HG03060 (cell line): ENCODE measurements at regions not wholly inside any gene's neighbourhood (a gene's known extent, or its start where the extent isn't known, plus 50 kb on each side); places are given as distances from the start of the nearest gene placed in this dataset.

Source experiments
- ATAC-seq: cut with Tn5 transposase; IDR thresholded peaks from one replicate; pipeline ENCODE4 v1.9.1; 2021; ENCODE audit warnings: low read depth, moderate number of reproducible peaks; ENCODE audit not compliant: unreplicated experiment

DNA sequence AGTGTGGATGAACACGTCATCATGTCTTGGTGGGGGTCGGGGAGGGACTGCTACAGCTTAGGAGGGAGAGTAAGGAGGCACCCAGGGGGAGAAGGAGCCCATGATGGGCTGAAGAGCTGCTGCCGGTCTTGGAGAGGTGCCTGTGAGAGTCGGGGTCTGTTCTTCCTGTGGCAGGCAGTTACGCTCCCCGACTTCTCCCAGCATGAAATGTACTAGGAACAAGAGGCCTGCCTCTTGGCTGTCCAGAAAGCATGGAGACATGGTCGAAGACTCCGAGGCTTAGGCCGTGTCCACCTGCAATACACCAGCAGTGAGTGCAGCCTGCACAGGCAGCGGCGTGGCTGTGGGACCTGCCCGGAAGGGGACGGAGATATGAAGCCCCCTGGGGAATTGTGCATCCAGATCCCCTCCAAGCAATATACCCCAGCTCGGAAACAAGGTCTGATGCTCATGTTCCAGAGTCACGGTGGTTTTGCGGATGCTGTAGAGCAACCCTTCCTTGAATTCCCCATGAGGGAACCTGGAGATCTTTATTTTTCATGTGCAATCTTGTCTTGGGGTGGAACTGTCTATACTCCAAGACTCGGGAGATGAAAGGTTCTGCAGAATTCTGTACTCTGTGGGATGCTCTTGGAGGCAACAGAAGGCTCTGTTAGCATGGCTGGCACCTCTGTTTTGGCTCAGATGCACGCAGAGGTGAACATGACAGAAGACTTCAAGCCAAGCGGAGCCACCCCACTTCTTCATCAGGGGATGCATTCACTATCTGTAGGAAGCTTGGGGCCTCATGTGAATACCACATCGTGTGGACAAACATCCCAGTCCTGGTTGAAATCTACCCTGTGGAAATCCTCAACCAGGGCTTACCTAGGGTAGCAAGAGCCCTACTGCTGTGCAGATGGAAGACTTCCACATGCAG is 374.9 kb upstream of the IRX4 start:
- ATAC-seq = no peak

GRCh38 chr5:2256691-2257280 is 374.1 kb upstream of the IRX4 start:
- ATAC-seq = no peak

GRCh38 chr5:2255915-2256690 is 373.4 kb upstream of the IRX4 start:
- no peak for ATAC-seq

DNA sequence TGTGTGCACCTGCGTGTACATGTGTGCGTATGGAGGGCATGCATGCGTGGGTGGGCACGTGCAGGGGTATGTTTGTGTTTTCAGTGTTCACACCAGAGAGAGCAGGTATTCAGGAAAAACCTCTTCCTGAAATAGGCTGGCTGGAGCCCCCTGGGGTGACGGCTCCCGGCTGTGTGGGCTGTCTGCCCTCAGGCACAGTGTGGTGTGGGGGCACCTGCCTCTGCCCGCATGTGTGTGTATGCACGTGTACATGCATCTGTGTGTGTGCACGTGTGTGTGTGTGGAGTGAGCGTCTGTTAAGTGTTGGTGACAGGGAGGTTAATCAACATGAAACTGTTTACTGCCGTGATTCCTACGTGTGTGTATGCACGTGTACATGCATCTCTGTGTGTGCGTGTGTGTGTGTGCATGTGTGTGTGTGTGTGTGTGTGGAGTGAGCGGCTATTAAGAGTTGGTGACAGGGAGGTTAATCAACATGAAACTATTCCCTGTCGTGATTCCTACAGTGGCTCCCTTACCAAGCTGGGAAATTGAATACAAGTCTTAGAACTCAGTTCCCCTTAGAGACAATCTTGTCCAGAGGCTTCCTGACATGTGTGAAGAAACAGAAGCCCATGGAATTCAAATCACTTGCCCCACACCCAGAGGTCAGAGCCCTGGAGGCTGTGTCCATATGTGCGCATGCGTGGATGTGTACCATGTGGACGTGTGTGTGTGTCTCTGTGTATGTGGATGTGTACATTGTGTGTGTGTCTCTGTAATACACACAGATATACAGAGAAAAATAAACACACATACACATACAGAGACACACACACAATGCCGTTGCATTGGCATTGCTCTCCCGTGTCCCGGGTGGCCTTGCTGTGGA is 372.4 kb upstream of the IRX4 start:
- no peak for ATAC-seq

GRCh38 chr5:2254406-2254805 is 371.7 kb upstream of the IRX4 start:
- ATAC-seq = no peak

DNA sequence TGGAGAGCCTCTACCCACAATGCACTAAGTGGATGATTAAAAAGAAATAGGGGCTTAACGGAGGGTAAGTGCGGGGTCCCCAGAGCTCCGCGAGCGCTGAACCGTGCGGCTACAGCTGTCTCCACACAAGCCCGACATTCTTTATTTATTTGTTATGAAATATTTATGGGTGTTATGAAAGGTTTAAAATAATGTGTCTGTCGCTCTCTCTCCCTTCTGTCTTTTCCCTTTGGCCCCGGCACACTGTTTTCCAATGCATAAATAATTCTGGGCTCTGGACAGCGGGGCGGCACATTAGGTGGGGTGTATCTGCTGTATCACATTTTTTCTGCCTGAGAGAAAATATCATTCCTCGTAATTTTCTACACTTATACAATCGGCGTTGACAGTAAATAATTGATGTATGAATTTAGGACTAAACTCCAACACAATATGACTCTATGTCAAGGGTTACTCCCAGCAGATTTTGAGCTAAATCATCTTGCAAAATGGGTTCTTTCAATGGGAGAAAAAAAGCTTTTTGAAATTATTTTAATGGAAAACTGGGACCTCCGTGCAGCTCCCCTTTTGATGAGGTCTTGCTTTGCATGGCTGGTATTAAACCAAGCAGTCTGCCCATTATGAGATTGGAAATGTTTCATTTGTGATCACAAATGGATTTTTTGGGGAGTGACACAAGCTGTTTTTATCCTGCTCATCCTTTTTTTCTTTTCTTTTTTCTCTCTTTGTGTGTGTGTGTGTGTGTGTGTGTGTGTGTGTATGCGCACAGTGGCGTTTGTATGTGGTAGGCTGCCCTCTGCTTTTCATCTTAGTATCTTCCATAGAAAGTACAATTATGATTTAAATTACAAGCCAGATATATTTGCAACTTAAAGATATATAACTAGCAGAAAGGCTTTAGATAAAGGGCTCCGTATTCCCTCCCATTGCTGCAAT is 370.6 kb upstream of the IRX4 start:
- no peak for ATAC-seq

DNA sequence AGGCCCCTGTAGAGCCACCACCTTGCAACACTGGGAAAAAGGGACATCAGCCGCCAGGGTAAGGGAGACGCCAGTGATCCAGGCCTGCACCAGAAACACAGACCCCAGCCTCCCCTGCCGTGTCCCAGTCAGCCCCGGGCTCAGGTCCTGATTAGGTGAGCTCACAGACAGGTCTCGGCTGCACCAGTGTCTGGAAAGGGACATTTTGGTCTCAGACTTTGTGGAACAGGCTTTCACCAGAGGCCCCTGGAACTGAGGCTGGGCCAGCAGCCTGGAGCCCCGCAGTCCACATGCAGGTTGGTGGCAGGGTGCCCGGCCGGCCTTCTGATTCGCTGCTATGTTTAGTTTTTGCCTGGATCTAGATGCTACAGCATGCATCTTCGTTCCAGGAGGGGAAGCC is 369.0 kb upstream of the IRX4 start:
- ATAC-seq = no peak

- ATAC-seq = no peak
Observed at GRCh38 chr5:2251298-2251697, 368.6 kb upstream of the IRX4 start.

DNA sequence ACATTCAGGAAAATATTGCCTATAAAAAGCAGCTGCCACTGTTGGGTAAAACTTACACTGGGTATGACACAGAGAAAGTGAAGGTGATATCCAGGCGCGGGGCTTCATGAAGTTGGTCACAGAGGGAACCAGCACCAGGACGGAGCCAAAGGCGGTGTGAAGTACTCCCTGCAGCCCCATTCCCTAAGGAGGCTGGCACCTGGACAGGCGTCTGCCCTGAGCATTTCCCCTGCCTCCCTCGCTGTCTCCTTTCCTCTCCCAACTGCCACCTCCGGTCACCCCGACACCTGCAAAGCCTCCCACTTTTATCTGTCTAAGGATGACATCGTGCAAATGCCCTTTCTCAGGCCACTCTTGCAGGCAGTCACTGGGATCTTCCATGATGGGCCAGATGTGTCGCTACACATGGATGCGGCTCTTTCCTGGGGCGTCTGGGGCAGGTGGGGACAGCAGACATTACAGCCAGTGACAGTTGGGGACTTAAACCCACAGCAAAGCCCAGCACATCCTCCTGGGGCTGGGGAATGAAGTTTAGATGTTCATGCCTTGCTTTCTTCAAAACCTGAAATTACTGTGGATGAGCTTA is 367.7 kb upstream of the IRX4 start:
- no peak for ATAC-seq

GRCh38 chr5:2249442-2249841 is 366.7 kb upstream of the IRX4 start:
- no peak for ATAC-seq

- no peak for ATAC-seq
Observed at GRCh38 chr5:2249026-2249425, 366.3 kb upstream of the IRX4 start.

DNA sequence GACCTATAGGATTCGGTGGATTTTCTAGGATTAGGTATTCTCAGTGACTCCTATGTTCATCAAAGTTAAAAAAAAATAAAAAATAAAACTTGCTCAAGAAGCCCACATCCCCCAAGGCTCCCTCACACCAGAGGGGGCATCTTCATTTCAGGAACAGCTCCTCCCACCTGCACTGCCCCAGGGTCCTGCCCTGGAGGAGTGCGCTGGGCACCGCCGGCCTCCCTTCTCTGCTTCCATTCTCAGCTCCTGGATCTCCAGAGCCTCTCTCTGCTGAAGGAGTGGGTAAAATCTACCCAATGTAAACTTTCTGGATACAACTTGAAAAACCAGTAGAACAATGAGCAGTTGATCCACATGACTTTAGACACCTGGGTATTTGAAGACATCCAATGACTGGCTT is 359.8 kb upstream of the IRX4 start:
- ATAC-seq = no peak

DNA sequence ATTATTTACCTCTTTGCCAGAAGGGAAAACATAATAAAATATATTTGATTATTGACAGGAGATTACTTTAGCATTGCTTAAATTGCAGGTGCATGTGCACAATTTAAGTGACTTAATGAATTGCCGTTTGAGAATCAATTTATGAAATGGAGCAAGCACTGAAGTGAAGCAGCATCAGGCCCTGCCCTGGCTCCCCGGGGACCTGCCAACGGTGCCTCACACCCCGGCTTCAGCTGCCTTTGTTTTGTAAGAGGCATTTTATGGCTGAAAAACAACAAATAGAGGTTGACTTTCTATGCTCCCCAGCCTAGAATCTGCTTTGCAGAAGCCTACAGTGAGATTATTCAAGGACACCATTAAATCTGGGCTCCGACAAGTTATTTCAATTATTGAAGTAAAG is 359.1 kb upstream of the IRX4 start:
- ATAC-seq = no peak

GRCh38 chr5:2240118-2240904 is 357.6 kb upstream of the IRX4 start:
- ATAC-seq = no peak

GRCh38 chr5:2239201-2239910 is 356.6 kb upstream of the IRX4 start:
- ATAC-seq = no peak

GRCh38 chr5:2238732-2239131 is 356.0 kb upstream of the IRX4 start:
- no peak for ATAC-seq

DNA sequence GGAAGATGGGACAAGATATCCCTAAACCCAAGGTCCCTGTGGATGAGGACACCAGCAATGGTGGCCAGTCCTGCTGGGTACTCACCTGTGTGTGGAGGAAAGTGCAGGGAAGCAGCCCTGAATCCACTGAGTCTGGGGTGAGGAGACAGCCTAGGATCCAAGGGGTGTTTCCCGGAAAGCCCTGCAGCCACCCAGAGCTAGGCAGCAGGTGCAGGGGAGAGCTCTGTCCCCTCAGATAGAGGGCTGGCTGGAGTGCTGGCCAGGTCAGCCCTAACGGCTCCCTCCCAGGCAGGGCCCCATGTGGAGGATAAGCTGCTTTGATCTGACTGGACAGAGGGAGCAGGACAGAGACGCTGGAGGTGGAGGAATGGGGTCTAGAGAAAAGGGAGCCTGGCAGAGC is 344.7 kb upstream of the IRX4 start:
- ATAC-seq = no peak

DNA sequence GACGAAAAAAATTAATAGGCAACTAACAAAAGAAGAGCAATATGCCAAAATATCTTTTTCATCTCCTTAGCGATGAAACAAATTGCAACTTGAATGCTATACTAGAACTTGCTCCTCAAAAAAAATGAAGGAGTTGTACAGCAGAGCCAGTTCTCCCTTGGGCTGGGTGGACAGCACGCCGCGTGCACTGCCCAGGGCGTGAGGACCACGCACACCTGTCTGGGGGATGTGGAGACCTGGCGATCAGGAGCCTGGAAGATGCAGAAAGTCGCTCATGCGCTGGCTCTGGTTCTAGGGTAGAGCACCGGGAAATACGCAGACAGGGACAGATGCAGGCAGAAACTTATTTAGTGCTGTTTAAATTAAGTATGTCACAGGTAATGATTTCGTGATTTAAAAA is 342.0 kb upstream of the IRX4 start:
- ATAC-seq = no peak
